IMR-90 (cell line): ENCODE measurements at regions not wholly inside any gene's neighbourhood (a gene's known extent, or its start where the extent isn't known, plus 50 kb on each side); places are given as distances from the start of the nearest gene placed in this dataset.

Experiments used
- ATAC-seq: fragments of 200-7000 bp; cut with Tn5 transposase; 2 replicates; pipeline ENCODE4 v1.9.1; 2020; ENCODE audit warnings: low read depth, mild to moderate bottlenecking, moderate library complexity
- BruUV-seq: library from RNA; stranded (reverse); fragments of 400-500 nt; replicated peaks from 2 replicates; lab custom pipeline; 2021; lab: Mats Ljungman, UMichigan
- CTCF ChIA-PET: fragments of 300-600 bp; formaldehyde crosslinking; extraction: SDS; loops from one replicate; lab custom pipeline; 2021; ENCODE audit warnings: antibody characterized with exemption; lab: Yijun Ruan, JAX
- POLR2A ChIA-PET: fragments of 300-600 bp; sonication (Branson Sonifier 250); formaldehyde crosslinking; loops from one replicate; lab custom pipeline; 2022; ENCODE audit warnings: antibody characterized with exemption; ENCODE audit not compliant: unreplicated experiment; lab: Charles Lee
- DNase-seq: peaks from one replicate; pipeline ENCODE4 v3.0.0; 2013
- H2AFZ ChIP-seq: replicated peaks from 2 replicates; pipeline ENCODE3; 2013; ENCODE audit warnings: low read length, mild to moderate bottlenecking; ENCODE audit not compliant: poor library complexity
- H2AK5ac ChIP-seq: 2 replicates; pipeline ENCODE4 v1.6.1; 2013; ENCODE audit warnings: low read depth, low read length, inconsistent platforms
- H2AK9ac ChIP-seq: replicated peaks from 2 replicates; pipeline ENCODE3; 2013; ENCODE audit warnings: mild to moderate bottlenecking, low read depth, low read length, moderate library complexity; ENCODE audit not compliant: poor library complexity
- H2BK120ac ChIP-seq: 2 replicates; pipeline ENCODE4 v1.6.1; 2013; ENCODE audit warnings: low read depth, low read length, inconsistent platforms
- H2BK15ac ChIP-seq: 3 replicates; pipeline ENCODE4 v1.6.1; 2013; ENCODE audit warnings: low read depth, low read length, inconsistent platforms
- H2BK20ac ChIP-seq: 2 replicates; pipeline ENCODE4 v1.6.1; 2013; ENCODE audit warnings: low read depth, mild to moderate bottlenecking, inconsistent platforms, low read length, moderate library complexity
- H2BK5ac ChIP-seq: 2 replicates; pipeline ENCODE4 v1.6.1; 2013; ENCODE audit warnings: mild to moderate bottlenecking, low read depth, low read length, inconsistent platforms; ENCODE audit not compliant: poor library complexity, severe bottlenecking
- H3K14ac ChIP-seq: replicated peaks from 2 replicates; pipeline ENCODE4 v1.6.1; 2013; ENCODE audit warnings: low read depth, low read length, inconsistent platforms
- H3K18ac ChIP-seq: 2 replicates; pipeline ENCODE4 v1.6.1; 2013; ENCODE audit warnings: low read depth, low read length, control low read depth
- H3K23ac ChIP-seq: 2 replicates; pipeline ENCODE4 v1.6.1; 2013; ENCODE audit warnings: low read depth, low read length, inconsistent platforms
- H3K27ac ChIP-seq: 2 replicates; pipeline ENCODE4 v1.5.1; 2013; ENCODE audit warnings: mild to moderate bottlenecking, control low read depth, low read length; ENCODE audit not compliant: insufficient read depth
- H3K27me3 ChIP-seq: 2 replicates; pipeline ENCODE4 v1.6.1; 2013; ENCODE audit warnings: low read length; ENCODE audit not compliant: control insufficient read depth, insufficient read depth
- H3K36me3 ChIP-seq: 2 replicates; pipeline ENCODE4 v1.6.1; 2013; ENCODE audit warnings: low read length, mixed read lengths; ENCODE audit not compliant: control insufficient read depth, insufficient read depth
- H3K4ac ChIP-seq: 2 replicates; pipeline ENCODE4 v1.6.1; 2013; ENCODE audit warnings: low read depth, low read length, inconsistent platforms
- H3K4me1 ChIP-seq: 2 replicates; pipeline ENCODE4 v1.6.1; 2013; ENCODE audit warnings: low read length, mixed read lengths; ENCODE audit not compliant: control insufficient read depth, insufficient read depth
- H3K4me2 ChIP-seq: 2 replicates; pipeline ENCODE4 v1.6.1; 2013; ENCODE audit warnings: low read depth, mild to moderate bottlenecking, control low read depth, low read length, moderate library complexity
- H3K4me3 ChIP-seq: 2 replicates; pipeline ENCODE4 v1.5.1; 2013; ENCODE audit warnings: low read depth, mild to moderate bottlenecking, control low read depth, low read length, moderate library complexity; ENCODE audit not compliant: insufficient read depth
- H3K56ac ChIP-seq: 2 replicates; pipeline ENCODE4 v1.6.1; 2013; ENCODE audit warnings: low read length, inconsistent platforms; ENCODE audit not compliant: insufficient read depth; ENCODE audit errors: extremely low read depth
- H3K79me1 ChIP-seq, 2 experiments: 2 replicates each; pipeline ENCODE4 v1.6.1; 2013; ENCODE audit warnings: low read length in 2 of 2, inconsistent platforms in 1 of 2, low read depth in 1 of 2
- H3K9ac ChIP-seq: 2 replicates; pipeline ENCODE4 v1.6.1; 2013; ENCODE audit warnings: low read depth, low read length, control low read depth
- H3K9me1 ChIP-seq: 2 replicates; pipeline ENCODE4 v1.6.1; 2013; ENCODE audit warnings: low read length, inconsistent platforms; ENCODE audit not compliant: insufficient read depth
- H3K9me3 ChIP-seq: 2 replicates; pipeline ENCODE4 v1.6.1; 2013; ENCODE audit warnings: low read length; ENCODE audit not compliant: control insufficient read depth, insufficient read depth
- H4K20me1 ChIP-seq: 2 replicates; pipeline ENCODE4 v1.6.1; 2013; ENCODE audit warnings: low read length, inconsistent platforms; ENCODE audit not compliant: insufficient read depth
- H4K5ac ChIP-seq: 2 replicates; pipeline ENCODE4 v1.6.1; 2013; ENCODE audit warnings: mild to moderate bottlenecking, low read depth, low read length, control low read depth
- H4K8ac ChIP-seq, 2 experiments: 2 replicates each; pipeline ENCODE4 v1.6.1; 2013; ENCODE audit warnings: low read depth in 2 of 2, low read length in 2 of 2, control low read depth in 1 of 2, inconsistent platforms in 1 of 2
- H4K91ac ChIP-seq: 2 replicates; pipeline ENCODE4 v1.6.1; 2013; ENCODE audit warnings: low read depth, low read length, inconsistent platforms; ENCODE audit not compliant: insufficient read depth
- BHLHE40 ChIP-seq: fragments of 150-350 bp; IDR thresholded peaks from 2 replicates; pipeline ENCODE4 v1.6.1; 2016; ENCODE audit warnings: mild to moderate bottlenecking, low read depth, low read length
- CEBPB ChIP-seq: IDR thresholded peaks from 2 replicates; pipeline ENCODE4 v1.6.1; 2012; ENCODE audit warnings: low read depth, low read length, improper control_type of control experiment
- CHD1 ChIP-seq: IDR thresholded peaks from 2 replicates; pipeline ENCODE4 v1.6.1; 2012; ENCODE audit warnings: low read depth, low read length, improper control_type of control experiment
- CTCF ChIP-seq: conservative IDR thresholded peaks from 2 replicates; pipeline ENCODE4 v1.5.1; 2012; ENCODE audit warnings: mild to moderate bottlenecking, low read depth, low read length, improper control_type of control experiment
- ELK1 ChIP-seq: fragments of 150-350 bp; IDR thresholded peaks from 2 replicates; pipeline ENCODE4 v1.6.1; 2016; ENCODE audit warnings: low read depth, mild to moderate bottlenecking, low read length, moderate library complexity, borderline replicate concordance
- FOS ChIP-seq: fragments of 150-350 bp; IDR thresholded peaks from 2 replicates; pipeline ENCODE4 v1.6.1; 2016; ENCODE audit warnings: low read depth, low read length
- MAFK ChIP-seq: IDR thresholded peaks from 2 replicates; pipeline ENCODE4 v1.6.1; 2012; ENCODE audit warnings: low read depth, low read length, improper control_type of control experiment
- MAZ ChIP-seq: IDR thresholded peaks from 2 replicates; pipeline ENCODE4 v1.6.1; 2012; ENCODE audit warnings: low read depth, mild to moderate bottlenecking, low read length, improper control_type of control experiment, moderate library complexity, borderline replicate concordance
- MXI1 ChIP-seq: IDR thresholded peaks from 2 replicates; pipeline ENCODE4 v1.6.1; 2012; ENCODE audit warnings: low read depth, mild to moderate bottlenecking, low read length, moderate library complexity, borderline replicate concordance
- NFE2L2 ChIP-seq: fragments of 150-350 bp; IDR thresholded peaks from 2 replicates; pipeline ENCODE4 v1.6.1; 2016; ENCODE audit warnings: low read depth, mild to moderate bottlenecking, low read length
- POLR2A ChIP-seq: IDR thresholded peaks from 2 replicates; pipeline ENCODE4 v1.6.1; 2012; ENCODE audit warnings: mild to moderate bottlenecking, low read depth, low read length
- RAD21 ChIP-seq: IDR thresholded peaks from 2 replicates; pipeline ENCODE4 v1.6.1; 2012; ENCODE audit warnings: low read length, improper control_type of control experiment
- RCOR1 ChIP-seq: IDR thresholded peaks from 2 replicates; pipeline ENCODE4 v1.6.1; 2012; ENCODE audit warnings: mild to moderate bottlenecking, low read length, improper control_type of control experiment; ENCODE audit not compliant: insufficient replicate concordance
- RFX5 ChIP-seq: IDR thresholded peaks from 2 replicates; pipeline ENCODE4 v1.8.0; 2012; ENCODE audit warnings: low read depth, mild to moderate bottlenecking, low read length, moderate library complexity
- SMC3 ChIP-seq: fragments of 150-350 bp; IDR thresholded peaks from 2 replicates; pipeline ENCODE4 v1.6.1; 2016; ENCODE audit warnings: low read depth, mild to moderate bottlenecking, antibody characterized with exemption, low read length, moderate library complexity
- WGBS, 2 experiments: methylation state at CpG; one replicate each; pipeline versions ENCODE4 v1.1.5 to v1.1.7; 2013; ENCODE audit warnings: missing lambda C conversion rate in 2 of 2; ENCODE audit not compliant: insufficient read length in 1 of 2; ENCODE audit errors: extremely low coverage in 2 of 2; 5-methylcytosine and 5-hydroxymethylcytosine counted together
- dilution Hi-C: fragments of 300-500 bp; cut with HindIII; formaldehyde crosslinking; loops from one replicate; pipeline ENCODE4 v1.14.3; 2018; ENCODE audit warnings: low sequenced_read_pairs; ENCODE audit not compliant: unreplicated experiment
- in situ Hi-C: fragments of 300-500 bp; cut with MboI; formaldehyde crosslinking; loops from 3 replicates; pipeline ENCODE4 v1.14.3; 2019; ENCODE audit warnings: low sequenced_read_pairs, inconsistent platforms, mixed read lengths
- intact Hi-C: fragments of 100-400 bp; cut with micrococcal nuclease; formaldehyde crosslinking; loops from 2 replicates; pipeline ENCODE4 v1.10.0; 2022

- Histone ChIP-seq H3K4me3 (no peak overlapping the region), H3K18ac (no peak overlapping the region), H2AK5ac (no peak overlapping the region), H3K36me3 (no peaks in the 10 kb centered on the region), H4K5ac (no peak overlapping the region), H3K56ac (no peak overlapping the region), H3K23ac (no peak overlapping the region), H3K9ac (no peak overlapping the region), H3K79me1 (no peaks in the 10 kb centered on the region), H3K4ac (peak overlapping the region; percentile 7; the same call in 1 of the 2 replicates), H3K27me3 (peaks cover 4% of the 10 kb centered on the region; the same call in 1 of the 2 replicates), H3K27ac (no peak overlapping the region), H4K8ac (no peak overlapping the region), H3K4me1 (peaks cover 9% of the 10 kb centered on the region), H3K9me1 (peaks cover 19% of the 10 kb centered on the region), H4K91ac (0 out of 2 replicates have a peak overlapping the region, but pooled peaks have one; percentile 23), H2AFZ (peak overlapping the region; percentile 40), H2AK9ac (peak overlapping the region; percentile 44), H2BK5ac (no peak overlapping the region), H3K4me2 (no peak overlapping the region), H3K14ac (no peak overlapping the region), H3K9me3 (no peaks in the 10 kb centered on the region), H4K20me1 (no peaks in the 10 kb centered on the region; the same call in 1 of the 2 replicates), H2BK20ac (no peak overlapping the region), H2BK15ac (no peak overlapping the region), H2BK120ac (no peak overlapping the region)
- ATAC-seq = no peak
- intact Hi-C loops = no loop called here
- no peak for DNase-seq
- ChIA-PET CTCF (interaction anchor here (0.8 to 2.3 kb wide), 2 partner anchors 86 to 112 kb away, joined by 3 to 10 read pairs; partner anchors contain the start of gene SDC1), POLR2A (no interaction called here)
- BruUV-seq = no TSS peak
- WGBS, 2 experiments = no CpG with 5 or more reads among the region's 9 CpGs
- in situ Hi-C loops = no loop called here
- dilution Hi-C loops = no loop called here
- TF ChIP-seq MAZ = no peak
- TF ChIP-seq SMC3 = no peak
- TF ChIP-seq BHLHE40 = no peak
- TF ChIP-seq ELK1 = no peak
- no peak for TF ChIP-seq MXI1
- no peak for TF ChIP-seq RCOR1
- TF ChIP-seq FOS = no peak
- no peak for TF ChIP-seq NFE2L2
- TF ChIP-seq CTCF = no peak
- TF ChIP-seq CEBPB = no peak
- no peak for TF ChIP-seq MAFK
- no peak for TF ChIP-seq POLR2A
- no peak for TF ChIP-seq RAD21
- no peak for TF ChIP-seq CHD1
- TF ChIP-seq RFX5 = no peak
Measured at GRCh38 chr2:20139407-20140172, 85.3 kb downstream of the SDC1 start.
